HepG2 (cell line): ENCODE measurements at regions not wholly inside any gene's neighbourhood (a gene's known extent, or its start where the extent isn't known, plus 50 kb on each side); places are given as distances from the start of the nearest gene placed in this dataset.

Experiments
- CEBPB ChIP-seq: IDR thresholded peaks from 2 replicates; pipeline ENCODE4 v1.6.1; 2011; ENCODE audit warnings: low read depth, low read length, improper control_type of control experiment, borderline replicate concordance
- CHD2 ChIP-seq: IDR thresholded peaks from 2 replicates; pipeline ENCODE4 v1.6.1; 2011; ENCODE audit warnings: low read depth, low read length, improper control_type of control experiment
- ETS1 ChIP-seq: sonication (generic); formaldehyde crosslinking; IDR thresholded peaks from 2 replicates; pipeline ENCODE4 v1.4.0; 2020; ENCODE audit warnings: missing genetic modification reagents
- ZBTB7B ChIP-seq: sonication (generic); formaldehyde crosslinking; IDR thresholded peaks from 2 replicates; pipeline ENCODE4 v1.4.0; 2020; ENCODE audit warnings: missing genetic modification reagents
- ZNF121 ChIP-seq: sonication (generic); formaldehyde crosslinking; IDR thresholded peaks from 2 replicates; pipeline ENCODE4 v1.5.0; 2020; ENCODE audit warnings: mild to moderate bottlenecking, missing genetic modification reagents
- ZNF232 ChIP-seq: sonication (generic); formaldehyde crosslinking; IDR thresholded peaks from 2 replicates; pipeline ENCODE4 v1.4.0; 2020; ENCODE audit warnings: missing genetic modification reagents, borderline replicate concordance
- TF ChIP-seq, protein P1 (sequence below): sonication (generic); formaldehyde crosslinking; IDR thresholded peaks from 2 replicates; pipeline ENCODE4 v1.4.0; 2020; ENCODE audit warnings: missing genetic modification reagents
- TF ChIP-seq, protein P2 (sequence below): sonication (generic); formaldehyde crosslinking; IDR thresholded peaks from 2 replicates; pipeline ENCODE4 v1.8.1; 2023; ENCODE audit warnings: mild to moderate bottlenecking, missing genetic modification reagents, borderline replicate concordance
- TF ChIP-seq, protein P3 (sequence below): IDR thresholded peaks from 2 replicates; pipeline ENCODE4 v1.6.1; 2012; ENCODE audit warnings: inconsistent platforms

DNA sequence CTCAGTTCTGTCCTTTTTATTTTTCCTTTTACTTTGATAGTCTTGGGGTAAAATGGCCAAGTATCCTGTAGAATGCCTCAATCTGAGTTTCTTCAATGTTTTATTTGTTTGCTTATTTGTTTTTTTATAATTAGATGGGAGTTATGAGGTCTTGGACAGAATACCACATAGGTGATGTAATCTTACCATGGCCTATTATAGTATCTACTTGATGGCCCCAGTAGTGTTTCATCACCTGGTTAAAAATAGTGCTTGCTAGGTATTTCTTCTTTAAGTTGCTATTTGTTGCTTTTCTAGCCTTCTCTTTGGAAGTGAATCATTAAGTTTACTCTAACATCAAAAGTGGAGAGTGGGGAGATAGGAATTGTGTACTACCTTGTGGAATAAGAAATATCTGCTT, 1020.0 kb upstream of the KCND2 start:
- TF ChIP-seq ZBTB7B (CRISPR knock-in tag) (no peak), ETS1 (CRISPR knock-in tag) (no peak), ZNF121 (CRISPR knock-in tag) (no peak), CEBPB (no peak), ZNF232 (CRISPR knock-in tag) (no peak), CHD2 (no peak)
- TF ChIP-seq, protein P1, sequence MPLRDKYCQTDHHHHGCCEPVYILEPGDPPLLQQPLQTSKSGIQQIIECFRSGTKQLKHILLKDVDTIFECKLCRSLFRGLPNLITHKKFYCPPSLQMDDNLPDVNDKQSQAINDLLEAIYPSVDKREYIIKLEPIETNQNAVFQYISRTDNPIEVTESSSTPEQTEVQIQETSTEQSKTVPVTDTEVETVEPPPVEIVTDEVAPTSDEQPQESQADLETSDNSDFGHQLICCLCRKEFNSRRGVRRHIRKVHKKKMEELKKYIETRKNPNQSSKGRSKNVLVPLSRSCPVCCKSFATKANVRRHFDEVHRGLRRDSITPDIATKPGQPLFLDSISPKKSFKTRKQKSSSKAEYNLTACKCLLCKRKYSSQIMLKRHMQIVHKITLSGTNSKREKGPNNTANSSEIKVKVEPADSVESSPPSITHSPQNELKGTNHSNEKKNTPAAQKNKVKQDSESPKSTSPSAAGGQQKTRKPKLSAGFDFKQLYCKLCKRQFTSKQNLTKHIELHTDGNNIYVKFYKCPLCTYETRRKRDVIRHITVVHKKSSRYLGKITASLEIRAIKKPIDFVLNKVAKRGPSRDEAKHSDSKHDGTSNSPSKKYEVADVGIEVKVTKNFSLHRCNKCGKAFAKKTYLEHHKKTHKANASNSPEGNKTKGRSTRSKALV (CRISPR knock-in tag): no peak
- TF ChIP-seq, protein P2, sequence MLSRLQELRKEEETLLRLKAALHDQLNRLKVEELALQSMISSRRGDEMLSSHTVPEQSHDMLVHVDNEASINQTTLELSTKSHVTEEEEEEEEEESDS (CRISPR knock-in tag): no peak
- TF ChIP-seq, protein P3, sequence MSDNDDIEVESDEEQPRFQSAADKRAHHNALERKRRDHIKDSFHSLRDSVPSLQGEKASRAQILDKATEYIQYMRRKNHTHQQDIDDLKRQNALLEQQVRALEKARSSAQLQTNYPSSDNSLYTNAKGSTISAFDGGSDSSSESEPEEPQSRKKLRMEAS: no peak
